Astrocyte (in vitro differentiated cells and primary cell): ENCODE measurements at regions not wholly inside any gene's neighbourhood (a gene's known extent, or its start where the extent isn't known, plus 50 kb on each side); places are given as distances from the start of the nearest gene placed in this dataset.

ENCODE experiments used
- EZH2 ChIP-seq: IDR thresholded peaks from 2 replicates; pipeline ENCODE4 v1.6.1; 2012; ENCODE audit warnings: mild to moderate bottlenecking, low read length, inconsistent platforms; ENCODE audit not compliant: insufficient read depth
- TF ChIP-seq, protein P1 (sequence below): IDR thresholded peaks from 2 replicates; pipeline ENCODE4 v1.5.1; 2011; ENCODE audit warnings: low read depth, mild to moderate bottlenecking, inconsistent platforms, low read length, moderate library complexity; ENCODE audit not compliant: insufficient read depth

DNA sequence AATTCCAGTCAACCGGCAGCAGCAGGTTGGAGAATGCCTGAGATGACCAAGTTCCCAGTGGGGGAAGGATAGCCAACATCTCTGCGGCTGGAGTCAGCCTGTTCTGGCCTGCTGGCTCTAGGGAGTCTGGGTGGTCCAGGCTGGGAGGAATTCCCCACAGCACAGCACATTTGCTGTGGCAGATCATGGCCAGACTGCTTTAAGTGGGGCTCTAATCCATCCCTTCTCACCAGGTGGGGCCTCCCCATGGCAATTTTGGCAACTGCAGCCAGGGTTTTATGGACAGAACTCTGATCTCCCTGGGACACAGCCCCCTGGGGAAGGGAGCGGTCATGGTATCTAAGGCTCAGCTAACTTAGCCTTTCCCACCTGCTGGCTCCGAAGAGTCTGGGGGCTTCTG is 226.1 kb downstream of the DTWD2 start:
- TF ChIP-seq, protein P1, sequence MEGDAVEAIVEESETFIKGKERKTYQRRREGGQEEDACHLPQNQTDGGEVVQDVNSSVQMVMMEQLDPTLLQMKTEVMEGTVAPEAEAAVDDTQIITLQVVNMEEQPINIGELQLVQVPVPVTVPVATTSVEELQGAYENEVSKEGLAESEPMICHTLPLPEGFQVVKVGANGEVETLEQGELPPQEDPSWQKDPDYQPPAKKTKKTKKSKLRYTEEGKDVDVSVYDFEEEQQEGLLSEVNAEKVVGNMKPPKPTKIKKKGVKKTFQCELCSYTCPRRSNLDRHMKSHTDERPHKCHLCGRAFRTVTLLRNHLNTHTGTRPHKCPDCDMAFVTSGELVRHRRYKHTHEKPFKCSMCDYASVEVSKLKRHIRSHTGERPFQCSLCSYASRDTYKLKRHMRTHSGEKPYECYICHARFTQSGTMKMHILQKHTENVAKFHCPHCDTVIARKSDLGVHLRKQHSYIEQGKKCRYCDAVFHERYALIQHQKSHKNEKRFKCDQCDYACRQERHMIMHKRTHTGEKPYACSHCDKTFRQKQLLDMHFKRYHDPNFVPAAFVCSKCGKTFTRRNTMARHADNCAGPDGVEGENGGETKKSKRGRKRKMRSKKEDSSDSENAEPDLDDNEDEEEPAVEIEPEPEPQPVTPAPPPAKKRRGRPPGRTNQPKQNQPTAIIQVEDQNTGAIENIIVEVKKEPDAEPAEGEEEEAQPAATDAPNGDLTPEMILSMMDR, result no peak
- TF ChIP-seq EZH2, result no peak
